ENCODE measurements at regions not wholly inside any gene's neighbourhood (a gene's known extent, or its start where the extent isn't known, plus 50 kb on each side); places are given as distances from the start of the nearest gene placed in this dataset.
"Not testable (repeated sequence)": the region's sequence is repeated elsewhere in the genome, so short reads cannot be mapped to it uniquely, and the experiment has no call there.

- no peak for DNase-seq
Measured at GRCh38 chr2:57044931-57045635, 861.3 kb downstream of the CCDC85A start.

- no peak for DNase-seq
Measured at GRCh38 chr2:57049273-57049672, 865.5 kb downstream of the CCDC85A start.

- DNase-seq = no peak
Measured at GRCh38 chr2:57050007-57050406, 866.2 kb downstream of the CCDC85A start.

- DNase-seq = not testable (repeated sequence)
Measured at GRCh38 chr2:57066301-57066700, 882.5 kb downstream of the CCDC85A start.

- DNase-seq = no peak
Measured at GRCh38 chr2:57075226-57075625, 891.4 kb downstream of the CCDC85A start.

- DNase-seq = no peak
Measured at GRCh38 chr2:57080035-57080434, 896.2 kb downstream of the CCDC85A start.

- no peak for DNase-seq
Measured at GRCh38 chr2:57084697-57085281, 901.0 kb downstream of the CCDC85A start.

- no peak for DNase-seq
Measured at GRCh38 chr2:57093020-57093419, 909.2 kb downstream of the CCDC85A start.

GRCh38 chr2:57097855-57098254 lies 914.1 kb downstream of the CCDC85A start:
- DNase-seq = no peak

- no peak for DNase-seq
Measured at GRCh38 chr2:57100436-57100835, 916.6 kb downstream of the CCDC85A start.

GRCh38 chr2:57105694-57106093 lies 921.9 kb downstream of the CCDC85A start:
- no peak for DNase-seq

- DNase-seq = no peak
Measured at GRCh38 chr2:57107353-57107752, 923.6 kb downstream of the CCDC85A start.

GRCh38 chr2:57111531-57111930 lies 927.7 kb downstream of the CCDC85A start:
- DNase-seq = no peak

- no peak for DNase-seq
Measured at GRCh38 chr2:57119141-57119540, 927.5 kb upstream of the VRK2 start.

- no peak for DNase-seq
Measured at GRCh38 chr2:57126410-57126809, 920.2 kb upstream of the VRK2 start.

- DNase-seq = no peak
Measured at GRCh38 chr2:57139179-57139578, 907.4 kb upstream of the VRK2 start.

- no peak for DNase-seq
Measured at GRCh38 chr2:57141269-57141668, 905.3 kb upstream of the VRK2 start.

- no peak for DNase-seq
Measured at GRCh38 chr2:57146951-57147350, 899.7 kb upstream of the VRK2 start.

GRCh38 chr2:57156231-57156924 lies 890.2 kb upstream of the VRK2 start:
- no peak for DNase-seq

GRCh38 chr2:57160976-57161375 lies 885.6 kb upstream of the VRK2 start:
- DNase-seq = no peak

GRCh38 chr2:57177176-57177575 lies 869.4 kb upstream of the VRK2 start:
- DNase-seq = no peak

- DNase-seq = no peak
Measured at GRCh38 chr2:57180042-57180567, 866.5 kb upstream of the VRK2 start.

GRCh38 chr2:57180678-57181077 lies 865.9 kb upstream of the VRK2 start:
- DNase-seq = no peak

Measured in left hindlimb (tissue), 1 donor.